Coronary artery (tissue), 2 donors: ENCODE measurements at regions not wholly inside any gene's neighbourhood (a gene's known extent, or its start where the extent isn't known, plus 50 kb on each side); places are given as distances from the start of the nearest gene placed in this dataset.

ENCODE experiments used
- DNase-seq: peaks from one replicate; pipeline ENCODE4 v3.0.0-alpha.2; 2017; ENCODE audit warnings: low spot score
- H3K27ac ChIP-seq, 2 donors: fragments of 200-600 bp; sonication (generic); one replicate each; pipeline ENCODE4 v1.5.1; 2016 to 2019
- H3K4me3 ChIP-seq: fragments of 200-600 bp; sonication (generic); 2 replicates; pipeline ENCODE4 v1.5.1; 2016; ENCODE audit warnings: mild to moderate bottlenecking, moderate library complexity
- TF ChIP-seq, protein P1 (sequence below): fragments of 200-600 bp; sonication (generic); IDR thresholded peaks from one replicate; pipeline ENCODE4 v1.5.1; 2019; ENCODE audit warnings: antibody characterized with exemption

DNA sequence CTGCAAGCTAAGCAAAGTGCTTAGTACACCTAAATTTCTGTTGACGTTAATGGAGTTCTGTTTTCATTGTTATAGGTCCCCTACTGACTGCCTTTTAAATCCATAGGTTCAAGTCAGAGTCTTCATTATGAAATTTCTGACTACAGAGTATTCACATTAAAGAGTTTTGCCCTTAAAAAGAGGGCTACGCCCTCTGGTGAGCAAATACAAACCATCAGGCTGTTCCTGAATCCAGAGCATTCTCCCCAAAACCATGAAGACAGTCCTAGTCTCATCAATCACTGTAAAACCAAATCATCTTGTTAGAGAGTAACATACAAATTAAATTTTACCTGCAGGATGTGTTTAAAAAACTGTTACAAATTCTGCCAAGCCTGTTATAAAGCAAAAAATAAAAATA, 1091.7 kb downstream of the TDRD15 start:
- Histone ChIP-seq H3K27ac (no peak overlapping the region), H3K4me3 (no peak overlapping the region)
- no peak for DNase-seq
- TF ChIP-seq, protein P1, sequence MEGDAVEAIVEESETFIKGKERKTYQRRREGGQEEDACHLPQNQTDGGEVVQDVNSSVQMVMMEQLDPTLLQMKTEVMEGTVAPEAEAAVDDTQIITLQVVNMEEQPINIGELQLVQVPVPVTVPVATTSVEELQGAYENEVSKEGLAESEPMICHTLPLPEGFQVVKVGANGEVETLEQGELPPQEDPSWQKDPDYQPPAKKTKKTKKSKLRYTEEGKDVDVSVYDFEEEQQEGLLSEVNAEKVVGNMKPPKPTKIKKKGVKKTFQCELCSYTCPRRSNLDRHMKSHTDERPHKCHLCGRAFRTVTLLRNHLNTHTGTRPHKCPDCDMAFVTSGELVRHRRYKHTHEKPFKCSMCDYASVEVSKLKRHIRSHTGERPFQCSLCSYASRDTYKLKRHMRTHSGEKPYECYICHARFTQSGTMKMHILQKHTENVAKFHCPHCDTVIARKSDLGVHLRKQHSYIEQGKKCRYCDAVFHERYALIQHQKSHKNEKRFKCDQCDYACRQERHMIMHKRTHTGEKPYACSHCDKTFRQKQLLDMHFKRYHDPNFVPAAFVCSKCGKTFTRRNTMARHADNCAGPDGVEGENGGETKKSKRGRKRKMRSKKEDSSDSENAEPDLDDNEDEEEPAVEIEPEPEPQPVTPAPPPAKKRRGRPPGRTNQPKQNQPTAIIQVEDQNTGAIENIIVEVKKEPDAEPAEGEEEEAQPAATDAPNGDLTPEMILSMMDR, result no peak

DNA sequence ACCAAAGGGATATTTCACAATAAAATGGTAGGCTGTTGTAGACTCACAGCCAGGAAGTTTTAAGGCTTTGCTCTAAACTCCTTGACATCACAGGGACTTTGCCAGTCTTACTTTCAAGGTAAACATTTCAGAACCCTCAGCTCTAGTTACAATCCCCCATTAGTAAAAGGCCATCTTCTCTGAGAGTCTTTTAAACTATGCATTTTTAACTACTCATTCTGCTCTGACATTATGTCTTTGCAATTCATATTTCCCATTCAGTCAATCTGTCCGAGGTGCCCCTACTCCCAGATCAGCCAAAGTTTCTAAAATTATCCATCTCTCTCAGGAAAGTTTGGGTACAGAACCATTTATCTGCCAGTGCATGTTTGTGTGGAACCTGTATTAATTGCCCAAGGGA, 1094.1 kb downstream of the TDRD15 start:
- Histone ChIP-seq H3K4me3 (no peak overlapping the region), H3K27ac (no peak overlapping the region)
- DNase-seq, result no peak
- TF ChIP-seq, protein P1, result no peak

DNA sequence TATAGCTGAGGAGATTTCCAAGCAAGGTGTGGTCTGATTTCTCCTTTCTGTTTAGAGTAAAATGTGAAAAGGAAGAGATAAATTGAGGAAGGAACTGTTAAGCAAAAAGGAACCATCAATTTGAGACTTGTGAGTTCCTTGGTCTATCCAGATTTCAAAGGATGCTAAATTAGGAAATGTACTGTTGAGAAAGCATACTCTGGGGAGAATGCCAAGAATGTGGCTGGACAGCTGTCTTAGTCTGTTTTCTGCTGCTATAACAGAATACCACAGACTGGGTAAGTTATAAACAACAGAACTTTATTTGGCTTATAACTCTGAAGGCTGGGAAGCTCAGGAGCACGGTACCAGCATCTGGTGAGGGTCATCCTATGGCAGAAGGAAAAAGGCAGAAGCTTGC, 1097.2 kb downstream of the TDRD15 start:
- TF ChIP-seq, protein P1, result no peak
- no peak overlapping the region for H3K4me3 ChIP-seq
- no peak for DNase-seq
- H3K27ac ChIP-seq, result no peak overlapping the region

DNA sequence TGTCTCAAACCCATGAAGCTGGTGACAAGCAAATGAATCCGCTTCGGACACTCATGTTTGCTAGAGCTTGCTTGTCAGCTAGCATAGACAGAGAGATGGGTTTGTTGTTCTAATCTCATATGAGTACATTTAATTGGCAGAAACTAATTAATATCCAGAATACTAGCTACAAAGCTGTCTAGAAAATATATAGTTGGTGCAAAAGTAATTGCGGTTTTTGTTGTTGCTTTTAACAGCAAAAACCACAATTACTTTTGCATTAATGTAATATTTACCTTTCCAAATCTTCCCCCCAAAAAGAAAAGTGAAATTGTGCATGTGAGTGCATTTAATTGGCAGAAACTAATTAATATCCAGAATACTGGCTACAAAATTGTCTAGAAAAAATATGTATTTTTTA, 1115.2 kb downstream of the TDRD15 start:
- no peak for DNase-seq
- Histone ChIP-seq H3K4me3 (no peak overlapping the region), H3K27ac (no peak overlapping the region)
- TF ChIP-seq, protein P1, result no peak

DNA sequence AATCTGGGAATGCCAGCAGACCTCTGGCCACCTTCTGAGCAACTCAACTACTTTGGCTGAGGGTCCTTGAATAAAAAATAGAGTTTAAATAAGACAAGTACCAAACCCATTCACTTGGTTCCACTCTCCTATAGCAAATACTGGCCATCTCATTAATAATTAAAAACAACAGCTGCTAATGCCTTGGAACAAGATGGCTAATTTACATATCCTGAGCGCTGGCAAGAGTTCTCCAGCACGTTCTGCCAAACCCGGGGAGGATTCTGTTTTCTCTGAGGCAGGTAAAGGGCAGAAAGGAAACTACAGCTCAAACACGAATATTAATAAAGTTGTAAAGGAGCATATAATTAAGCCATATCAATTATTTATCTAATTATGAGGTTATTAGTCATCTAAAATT, 1123.7 kb downstream of the TDRD15 start:
- Histone ChIP-seq H3K27ac (no peak overlapping the region), H3K4me3 (no peak overlapping the region)
- DNase-seq, result no peak
- TF ChIP-seq, protein P1, result no peak

DNA sequence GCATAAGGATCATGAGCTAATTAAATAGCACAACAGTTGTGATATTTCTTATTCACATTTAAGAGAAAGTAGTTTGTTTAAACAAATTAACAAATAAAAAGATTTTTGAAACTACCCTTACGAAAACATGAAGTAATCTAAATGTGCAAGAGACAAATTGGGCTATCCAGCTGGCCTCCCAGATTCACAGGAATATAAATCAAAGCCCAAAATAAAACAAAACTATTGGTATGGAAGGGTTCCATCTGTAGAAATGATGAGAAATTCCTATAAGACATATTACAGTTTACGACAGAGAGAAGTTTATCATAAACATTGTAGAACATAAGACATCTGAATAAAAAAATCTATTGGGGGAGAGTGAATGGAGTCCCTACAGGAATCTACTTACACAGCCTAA, 1125.1 kb downstream of the TDRD15 start:
- Histone ChIP-seq H3K27ac (no peak overlapping the region), H3K4me3 (no peak overlapping the region)
- DNase-seq, result no peak
- TF ChIP-seq, protein P1, result no peak

DNA sequence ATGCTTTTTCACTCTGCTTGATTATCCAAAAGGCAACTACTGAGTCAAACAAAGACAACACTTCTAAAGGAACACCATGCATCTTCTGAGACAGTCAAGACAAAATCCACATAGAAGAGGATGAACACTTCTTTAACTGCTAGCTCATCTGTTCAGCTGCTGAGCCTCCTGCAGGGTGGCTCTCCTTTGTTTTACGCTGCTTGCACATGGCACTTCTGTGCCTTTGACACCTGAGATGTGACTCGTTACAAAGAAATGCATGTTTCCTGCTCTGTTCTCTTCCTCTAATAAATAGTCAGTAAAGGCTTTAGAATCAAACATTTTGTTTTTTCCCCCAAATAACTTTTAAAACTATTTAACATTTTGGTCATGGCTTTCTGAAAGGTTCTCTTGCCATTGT, 1129.4 kb downstream of the TDRD15 start:
- TF ChIP-seq, protein P1, result no peak
- Histone ChIP-seq H3K27ac (no peak overlapping the region), H3K4me3 (no peak overlapping the region)
- no peak for DNase-seq
